WERI-Rb-1 (cell line): ENCODE measurements at regions not wholly inside any gene's neighbourhood (a gene's known extent, or its start where the extent isn't known, plus 50 kb on each side); places are given as distances from the start of the nearest gene placed in this dataset.
A peak's percentile ranks its signal among the peaks of the same experiment; 100 is the strongest.

Experiments used
- DNase-seq: peaks from one replicate; pipeline ENCODE4 v3.0.0-alpha.2; 2020
- H3K27ac ChIP-seq: fragments of 250-450 bp; sonication (Bioruptor Pico); 2 replicates; pipeline ENCODE4 v1.5.1; 2020; ENCODE audit warnings: mild to moderate bottlenecking, moderate library complexity
- H3K27me3 ChIP-seq: fragments of 250-450 bp; sonication (Bioruptor Pico); 2 replicates; pipeline ENCODE4 v1.5.1; 2021; ENCODE audit warnings: mild to moderate bottlenecking, low read depth, moderate library complexity; ENCODE audit not compliant: insufficient read depth, severe bottlenecking
- H3K36me3 ChIP-seq: fragments of 250-450 bp; sonication (Bioruptor Pico); 2 replicates; pipeline ENCODE4 v1.5.1; 2020; ENCODE audit warnings: mild to moderate bottlenecking, moderate library complexity
- H3K4me3 ChIP-seq: 2 replicates; pipeline ENCODE4 v1.5.1; 2011; ENCODE audit warnings: low read depth, mild to moderate bottlenecking, control low read depth, low read length
- H3K9me3 ChIP-seq: fragments of 250-450 bp; sonication (Bioruptor Pico); 2 replicates; pipeline ENCODE4 v1.5.1; 2021; ENCODE audit warnings: mild to moderate bottlenecking, moderate library complexity; ENCODE audit not compliant: severe bottlenecking
- CTCF ChIP-seq: IDR thresholded peaks from 2 replicates; pipeline ENCODE4 v1.5.1; 2011; ENCODE audit warnings: low read depth, mild to moderate bottlenecking, control low read depth, inconsistent platforms, low read length

- no peak for DNase-seq
- no peak for TF ChIP-seq CTCF
- Histone ChIP-seq H3K27ac (no peak overlapping the region), H3K36me3 (peaks cover 47% of the 10 kb centered on the region), H3K4me3 (no peak overlapping the region), H3K27me3 (no peaks in the 10 kb centered on the region), H3K9me3 (peaks cover 10% of the 10 kb centered on the region)
These were observed 1432.4 kb downstream of the UQCRFS1 start for GRCh38 chr19:27780367-27781075.

- no peak overlapping the region for H3K4me3 ChIP-seq
These were observed 1433.0 kb downstream of the UQCRFS1 start for GRCh38 chr19:27779954-27780353.

GRCh38 chr19:27777726-27778125, 1435.2 kb downstream of the UQCRFS1 start:
- DNase-seq: peak; percentile 28
- H3K27me3 ChIP-seq: no peaks in the 10 kb centered on the region
- no peak overlapping the region for H3K4me3 ChIP-seq
- TF ChIP-seq CTCF: peak; percentile 35
- peak overlapping the region; percentile 83; the same call in 1 of the 2 replicates for H3K27ac ChIP-seq
- peaks cover 29% of the 10 kb centered on the region for H3K9me3 ChIP-seq
- peaks cover 67% of the 10 kb centered on the region for H3K36me3 ChIP-seq

More at GRCh38 chr19:27779954-27780353, 1433.0 kb downstream of the UQCRFS1 start:
- peaks cover 12% of the 10 kb centered on the region for H3K9me3 ChIP-seq
- H3K27ac ChIP-seq: no peak overlapping the region
- H3K36me3 ChIP-seq: peaks cover 52% of the 10 kb centered on the region
- H3K27me3 ChIP-seq: no peaks in the 10 kb centered on the region
- TF ChIP-seq CTCF: no peak
- DNase-seq: no peak

DNA sequence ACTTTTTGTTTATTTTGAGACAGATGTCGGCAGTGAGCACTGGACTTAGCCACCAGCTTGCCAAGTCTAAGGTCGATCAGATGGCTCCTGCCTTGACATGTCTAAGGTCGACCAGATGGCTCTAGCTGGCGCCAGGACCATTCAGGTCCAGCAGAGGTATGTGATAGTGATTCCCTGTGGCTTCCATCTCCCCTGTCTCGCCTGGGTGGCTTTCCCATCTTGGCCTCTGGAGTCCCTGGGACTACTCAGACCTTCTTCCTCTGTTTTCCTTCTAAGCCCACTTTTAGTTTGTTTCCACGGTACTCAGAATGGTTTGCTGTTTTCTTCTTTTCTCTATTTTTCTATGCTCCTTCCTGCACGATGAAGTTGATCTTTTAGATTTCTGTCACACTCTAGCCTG, 1435.7 kb downstream of the UQCRFS1 start:
- Histone ChIP-seq H3K27me3 (no peaks in the 10 kb centered on the region), H3K4me3 (no peak overlapping the region), H3K36me3 (peaks cover 72% of the 10 kb centered on the region), H3K27ac (peak overlapping the region; percentile 83), H3K9me3 (peaks cover 33% of the 10 kb centered on the region)
- no peak for TF ChIP-seq CTCF
- peak; percentile 36 for DNase-seq

GRCh38 chr19:27776524-27776923, 1436.4 kb downstream of the UQCRFS1 start:
- TF ChIP-seq CTCF: no peak
- peaks cover 77% of the 10 kb centered on the region for H3K36me3 ChIP-seq
- H3K27ac ChIP-seq: peak overlapping the region; percentile 83
- H3K27me3 ChIP-seq: no peaks in the 10 kb centered on the region
- H3K4me3 ChIP-seq: no peak overlapping the region
- DNase-seq: peak; percentile 82
- peaks cover 33% of the 10 kb centered on the region for H3K9me3 ChIP-seq

GRCh38 chr19:27776020-27776419, 1436.9 kb downstream of the UQCRFS1 start:
- peaks cover 33% of the 10 kb centered on the region for H3K9me3 ChIP-seq
- TF ChIP-seq CTCF: peak; percentile 56
- no peak overlapping the region for H3K4me3 ChIP-seq
- H3K36me3 ChIP-seq: peaks cover 82% of the 10 kb centered on the region
- H3K27ac ChIP-seq: peak overlapping the region; percentile 83
- peak; percentile 46 for DNase-seq
- H3K27me3 ChIP-seq: no peaks in the 10 kb centered on the region
